ENCODE measurements at regions not wholly inside any gene's neighbourhood (a gene's known extent, or its start where the extent isn't known, plus 50 kb on each side); places are given as distances from the start of the nearest gene placed in this dataset.

DNA sequence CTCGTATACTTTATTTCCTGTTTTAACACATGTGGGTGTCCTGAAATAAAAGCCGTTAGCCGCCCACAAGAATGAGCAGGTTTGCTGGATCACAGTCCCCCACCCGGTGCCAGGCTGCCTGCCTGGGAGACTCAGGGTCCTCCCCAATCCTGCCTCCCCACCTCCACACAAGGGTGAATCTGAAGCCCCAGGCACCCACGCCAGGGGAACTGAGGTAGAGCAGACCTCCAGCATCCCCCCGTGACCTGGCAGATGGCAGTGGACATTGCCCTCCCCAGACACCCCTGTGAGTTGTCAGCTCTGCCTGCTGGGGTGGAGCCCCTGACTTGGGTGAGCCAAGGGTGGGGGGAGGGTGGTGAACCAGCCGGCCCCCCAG is 114.8 kb downstream of the METRNL start:
- Histone ChIP-seq H3K4me1 (ENCODE audit: control insufficient read depth, insufficient read depth, low read length) (no peaks in the 10 kb centered on the region), H3K4me3 (ENCODE audit: low read length) (no peak overlapping the region), H3K36me3 (ENCODE audit: control insufficient read depth, insufficient read depth, low read length) (no peaks in the 10 kb centered on the region), H3K27ac (ENCODE audit: low read depth, low read length) (no peak overlapping the region), H3K27me3 (ENCODE audit: control insufficient read depth, insufficient read depth, low read length, poor library complexity, severe bottlenecking) (no peaks in the 10 kb centered on the region), H3K9ac (ENCODE audit: extremely low read depth, low read length, poor library complexity, severe bottlenecking) (no peak overlapping the region), H3K9me3 (ENCODE audit: control insufficient read depth, low read length) (no peaks in the 10 kb centered on the region)
- no peaks in the 10 kb centered on the region for H3K27me3 Mint-ChIP-seq (ENCODE audit: insufficient read depth)
- no peaks in the 10 kb centered on the region for H3K4me1 Mint-ChIP-seq
- peaks cover 38% of the 10 kb centered on the region for H3K9me3 Mint-ChIP-seq
- H3K36me3 Mint-ChIP-seq (ENCODE audit: low read depth) = no peaks in the 10 kb centered on the region
- WGBS, 2 experiments (ENCODE audit: insufficient coverage in 1 of 2, insufficient read length in 1 of 2) = 89 to 100% methylated on average over 5 to 7 of the region's 7 CpGs
- no peak overlapping the region for H3K27ac Mint-ChIP-seq
- H3K4me3 Mint-ChIP-seq = no peak overlapping the region
- no peak for TF ChIP-seq CTCF (conservative IDR thresholded peaks at IDR 0.05)
- DNase-seq = no peak

- H3K9me3 Mint-ChIP-seq = peaks cover 41% of the 10 kb centered on the region
- no peak for DNase-seq
- no peaks in the 10 kb centered on the region for H3K27me3 ChIP-seq (ENCODE audit: control insufficient read depth, insufficient read depth, low read length, poor library complexity, severe bottlenecking)
- H3K27ac Mint-ChIP-seq = no peak overlapping the region
- H3K27ac ChIP-seq (ENCODE audit: low read depth, low read length) = no peak overlapping the region
- H3K9ac ChIP-seq (ENCODE audit: extremely low read depth, low read length, poor library complexity, severe bottlenecking) = no peak overlapping the region
- H3K4me1 Mint-ChIP-seq = no peaks in the 10 kb centered on the region
- no peak overlapping the region for H3K4me3 Mint-ChIP-seq
- WGBS, 2 experiments (ENCODE audit: insufficient coverage in 1 of 2, insufficient read length in 1 of 2) = 92 to 93% methylated on average over 16 to 24 of the region's 24 CpGs
- no peaks in the 10 kb centered on the region for H3K36me3 ChIP-seq (ENCODE audit: control insufficient read depth, insufficient read depth, low read length)
- no peak overlapping the region for H3K4me3 ChIP-seq (ENCODE audit: low read length)
- no peak for TF ChIP-seq CTCF (conservative IDR thresholded peaks at IDR 0.05)
- H3K4me1 ChIP-seq (ENCODE audit: control insufficient read depth, insufficient read depth, low read length) = no peaks in the 10 kb centered on the region
- H3K27me3 Mint-ChIP-seq (ENCODE audit: insufficient read depth) = no peaks in the 10 kb centered on the region
- H3K9me3 ChIP-seq (ENCODE audit: control insufficient read depth, low read length) = no peaks in the 10 kb centered on the region
- no peaks in the 10 kb centered on the region for H3K36me3 Mint-ChIP-seq (ENCODE audit: low read depth)
Observed at GRCh38 chr17:83194761-83195329, 115.4 kb downstream of the METRNL start.

DNA sequence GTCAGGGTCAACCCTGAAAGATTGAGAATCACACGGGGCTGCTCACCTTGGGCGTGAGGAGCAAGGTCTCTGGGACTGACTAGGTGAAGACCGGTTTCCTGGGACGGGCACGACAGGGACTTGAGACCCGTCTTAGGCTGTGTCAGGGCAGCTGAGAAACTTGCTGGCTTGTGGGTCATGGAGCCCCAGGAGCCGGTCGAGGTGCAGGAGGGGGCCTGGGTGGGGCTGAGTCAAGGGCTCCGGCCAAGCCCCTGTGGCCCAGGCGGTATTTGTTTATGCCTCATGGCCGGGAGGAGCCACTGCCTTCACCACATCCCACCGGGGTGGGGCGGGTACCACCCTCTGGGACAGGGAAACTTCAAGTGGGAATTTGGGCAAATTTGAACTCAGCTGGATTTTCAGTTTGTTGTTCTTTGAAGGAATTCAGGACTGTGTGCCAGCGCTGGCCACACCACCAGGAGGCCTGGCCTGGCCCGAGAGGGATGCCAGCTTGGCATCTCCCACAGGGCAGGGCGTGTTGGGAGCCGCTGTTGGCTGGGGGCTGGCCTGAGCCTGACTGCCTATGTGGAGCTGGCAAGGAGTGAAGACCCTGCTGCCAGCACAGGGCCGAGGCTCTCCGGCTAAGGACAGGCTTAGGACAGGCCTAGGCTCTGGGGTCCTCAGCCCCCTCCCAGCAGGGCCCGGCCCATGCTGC is 116.1 kb downstream of the METRNL start:
- Mint-ChIP-seq H3K4me1 (no peaks in the 10 kb centered on the region), H3K4me3 (no peak overlapping the region), H3K27me3 (ENCODE audit: insufficient read depth) (no peaks in the 10 kb centered on the region), H3K27ac (no peak overlapping the region), H3K36me3 (ENCODE audit: low read depth) (no peaks in the 10 kb centered on the region), H3K9me3 (peaks cover 43% of the 10 kb centered on the region)
- Histone ChIP-seq H3K27me3 (ENCODE audit: control insufficient read depth, insufficient read depth, low read length, poor library complexity, severe bottlenecking) (no peaks in the 10 kb centered on the region), H3K4me3 (ENCODE audit: low read length) (no peak overlapping the region), H3K36me3 (ENCODE audit: control insufficient read depth, insufficient read depth, low read length) (no peaks in the 10 kb centered on the region), H3K9me3 (ENCODE audit: control insufficient read depth, low read length) (no peaks in the 10 kb centered on the region), H3K4me1 (ENCODE audit: control insufficient read depth, insufficient read depth, low read length) (no peaks in the 10 kb centered on the region), H3K27ac (ENCODE audit: low read depth, low read length) (no peak overlapping the region), H3K9ac (ENCODE audit: extremely low read depth, low read length, poor library complexity, severe bottlenecking) (no peak overlapping the region)
- no peak for DNase-seq
- TF ChIP-seq CTCF (conservative IDR thresholded peaks at IDR 0.05) = no peak
- WGBS, 2 experiments (ENCODE audit: insufficient coverage in 1 of 2, insufficient read length in 1 of 2) = 84 to 89% methylated on average over 13 to 20 of the region's 20 CpGs

Data from endodermal cell (in vitro differentiated cells).